ENCODE measurements at regions not wholly inside any gene's neighbourhood (a gene's known extent, or its start where the extent isn't known, plus 50 kb on each side); places are given as distances from the start of the nearest gene placed in this dataset.

DNA sequence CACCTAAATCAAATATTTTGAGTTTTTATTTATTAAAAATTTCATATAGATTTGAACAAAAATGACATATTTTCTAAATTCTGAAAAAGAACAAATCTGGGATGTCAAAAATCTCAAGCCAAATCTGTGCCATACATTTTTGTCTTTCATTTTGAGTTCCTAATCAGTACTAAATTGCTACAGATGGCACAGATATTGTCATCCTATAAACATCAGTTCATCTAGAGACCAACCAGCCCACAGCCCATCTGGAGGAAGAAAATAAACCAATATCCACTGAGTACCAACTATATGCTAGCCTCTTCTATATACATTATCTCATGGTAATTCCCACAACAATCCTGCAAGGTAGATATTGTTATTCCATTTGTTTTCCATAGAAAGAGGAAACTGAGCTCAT is 156.8 kb upstream of the ATP1B1 start:
- H3K4me1 Mint-ChIP-seq (ENCODE audit: insufficient read depth, unreplicated experiment), result no peaks in the 10 kb centered on the region
- TF ChIP-seq, protein P1, sequence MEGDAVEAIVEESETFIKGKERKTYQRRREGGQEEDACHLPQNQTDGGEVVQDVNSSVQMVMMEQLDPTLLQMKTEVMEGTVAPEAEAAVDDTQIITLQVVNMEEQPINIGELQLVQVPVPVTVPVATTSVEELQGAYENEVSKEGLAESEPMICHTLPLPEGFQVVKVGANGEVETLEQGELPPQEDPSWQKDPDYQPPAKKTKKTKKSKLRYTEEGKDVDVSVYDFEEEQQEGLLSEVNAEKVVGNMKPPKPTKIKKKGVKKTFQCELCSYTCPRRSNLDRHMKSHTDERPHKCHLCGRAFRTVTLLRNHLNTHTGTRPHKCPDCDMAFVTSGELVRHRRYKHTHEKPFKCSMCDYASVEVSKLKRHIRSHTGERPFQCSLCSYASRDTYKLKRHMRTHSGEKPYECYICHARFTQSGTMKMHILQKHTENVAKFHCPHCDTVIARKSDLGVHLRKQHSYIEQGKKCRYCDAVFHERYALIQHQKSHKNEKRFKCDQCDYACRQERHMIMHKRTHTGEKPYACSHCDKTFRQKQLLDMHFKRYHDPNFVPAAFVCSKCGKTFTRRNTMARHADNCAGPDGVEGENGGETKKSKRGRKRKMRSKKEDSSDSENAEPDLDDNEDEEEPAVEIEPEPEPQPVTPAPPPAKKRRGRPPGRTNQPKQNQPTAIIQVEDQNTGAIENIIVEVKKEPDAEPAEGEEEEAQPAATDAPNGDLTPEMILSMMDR (IDR thresholded peaks at IDR 0.05; ENCODE audit: unreplicated experiment), result no peak
- no peaks in the 10 kb centered on the region for H3K27me3 Mint-ChIP-seq (ENCODE audit: insufficient read depth, unreplicated experiment)
- CTCF ChIA-PET, result interaction anchor here (0.6 to 0.7 kb wide), 3 partner anchors 11 to 399 kb away, joined by 3 to 6 read pairs (median 4); no protein-coding TSS in a partner anchor
- no peaks in the 10 kb centered on the region for H3K36me3 Mint-ChIP-seq (ENCODE audit: insufficient read depth, unreplicated experiment)
- POLR2A ChIA-PET, result no interaction called here
- H3K4me3 Mint-ChIP-seq (ENCODE audit: unreplicated experiment), result no peak overlapping the region
- BruUV-seq (replicated peaks), result no TSS peak
- no peaks in the 10 kb centered on the region for H3K9me3 Mint-ChIP-seq (ENCODE audit: unreplicated experiment)
- intact Hi-C loops (cut with micrococcal nuclease), result no loop called here
- no peak overlapping the region for H3K27ac Mint-ChIP-seq (ENCODE audit: low read depth, unreplicated experiment)
- no peak for DNase-seq (ENCODE audit: unreplicated experiment)

DNA sequence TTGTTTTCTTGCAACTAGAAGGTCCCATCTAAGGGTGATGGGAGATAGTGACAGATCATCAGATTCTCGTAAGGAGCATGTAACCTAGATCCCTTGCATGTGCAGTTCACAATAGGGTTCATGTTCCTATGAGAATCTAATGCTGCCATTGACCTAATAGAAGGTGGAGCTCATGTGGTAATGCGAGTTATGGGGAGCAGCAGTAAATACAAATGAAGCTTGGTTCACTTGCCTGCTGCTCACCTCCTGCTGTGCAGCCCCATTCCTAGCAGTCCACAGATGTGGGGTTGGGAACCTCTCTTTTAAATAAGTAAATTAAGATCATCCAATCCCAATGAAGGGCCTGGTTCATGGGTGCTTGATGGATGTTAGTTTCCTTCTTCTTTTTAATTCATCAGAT is 148.7 kb upstream of the ATP1B1 start:
- ChIA-PET POLR2A (no interaction called here), CTCF (no interaction called here)
- Mint-ChIP-seq H3K27me3 (ENCODE audit: insufficient read depth, unreplicated experiment) (peaks cover 11% of the 10 kb centered on the region), H3K36me3 (ENCODE audit: insufficient read depth, unreplicated experiment) (no peaks in the 10 kb centered on the region), H3K4me1 (ENCODE audit: insufficient read depth, unreplicated experiment) (peaks cover 5% of the 10 kb centered on the region), H3K9me3 (ENCODE audit: unreplicated experiment) (no peaks in the 10 kb centered on the region), H3K4me3 (ENCODE audit: unreplicated experiment) (no peak overlapping the region), H3K27ac (ENCODE audit: low read depth, unreplicated experiment) (no peak overlapping the region)
- intact Hi-C loops (cut with micrococcal nuclease), result no loop called here
- no peak for DNase-seq (ENCODE audit: unreplicated experiment)
- no TSS peak for BruUV-seq (replicated peaks)
- TF ChIP-seq, protein P1 (IDR thresholded peaks at IDR 0.05; ENCODE audit: unreplicated experiment), result no peak

- Mint-ChIP-seq H3K27me3 (ENCODE audit: insufficient read depth, unreplicated experiment) (peaks cover 11% of the 10 kb centered on the region), H3K4me1 (ENCODE audit: insufficient read depth, unreplicated experiment) (peaks cover 5% of the 10 kb centered on the region), H3K36me3 (ENCODE audit: insufficient read depth, unreplicated experiment) (no peaks in the 10 kb centered on the region), H3K9me3 (ENCODE audit: unreplicated experiment) (no peaks in the 10 kb centered on the region), H3K4me3 (ENCODE audit: unreplicated experiment) (no peak overlapping the region), H3K27ac (ENCODE audit: low read depth, unreplicated experiment) (no peak overlapping the region)
- POLR2A ChIA-PET, result interaction anchor here (1.0 kb wide), 1 partner anchor 602 kb away, joined by 3 read pairs; no protein-coding TSS in a partner anchor
- no peak for DNase-seq (ENCODE audit: unreplicated experiment)
- intact Hi-C loops (cut with micrococcal nuclease), result no loop called here
- CTCF ChIA-PET, result interaction anchor here (0.5 to 0.7 kb wide), 2 partner anchors 246 to 636 kb away, joined by 3 read pairs; no protein-coding TSS in a partner anchor
- TF ChIP-seq, protein P1 (IDR thresholded peaks at IDR 0.05; ENCODE audit: unreplicated experiment), result no peak
- no TSS peak for BruUV-seq (replicated peaks)
Measured at GRCh38 chr1:168958562-168959289, 147.8 kb upstream of the ATP1B1 start.

DNA sequence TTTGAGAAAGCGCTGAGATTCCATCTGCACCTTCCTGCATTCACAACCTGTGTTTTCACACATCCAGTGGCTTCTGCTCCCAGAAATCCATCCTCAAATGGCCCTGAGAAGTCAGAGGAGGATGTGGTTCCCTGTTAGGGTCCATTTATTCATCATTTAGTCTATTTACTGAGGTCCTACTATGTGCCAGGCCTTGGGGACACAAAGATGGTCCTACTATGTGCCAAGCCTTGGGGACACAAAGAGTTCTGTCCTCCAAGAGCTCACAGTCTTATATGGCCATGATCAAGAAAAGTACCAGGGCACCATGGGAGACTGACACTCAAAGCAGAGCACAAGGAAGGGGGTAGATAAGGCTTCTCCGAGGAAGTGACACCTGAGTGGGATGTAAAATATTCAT is 147.1 kb upstream of the ATP1B1 start:
- TF ChIP-seq, protein P1 (IDR thresholded peaks at IDR 0.05; ENCODE audit: unreplicated experiment), result no peak
- BruUV-seq (replicated peaks), result no TSS peak
- H3K27me3 Mint-ChIP-seq (ENCODE audit: insufficient read depth, unreplicated experiment), result peaks cover 11% of the 10 kb centered on the region
- no peak overlapping the region for H3K27ac Mint-ChIP-seq (ENCODE audit: low read depth, unreplicated experiment)
- H3K9me3 Mint-ChIP-seq (ENCODE audit: unreplicated experiment), result no peaks in the 10 kb centered on the region
- intact Hi-C loops (cut with micrococcal nuclease), result no loop called here
- peaks cover 5% of the 10 kb centered on the region for H3K4me1 Mint-ChIP-seq (ENCODE audit: insufficient read depth, unreplicated experiment)
- no peak overlapping the region for H3K4me3 Mint-ChIP-seq (ENCODE audit: unreplicated experiment)
- POLR2A ChIA-PET, result interaction anchor here (1.0 to 1.2 kb wide), 3 partner anchors 17 to 603 kb away, joined by 3 to 6 read pairs (median 3); no protein-coding TSS in a partner anchor
- no peak for DNase-seq (ENCODE audit: unreplicated experiment)
- H3K36me3 Mint-ChIP-seq (ENCODE audit: insufficient read depth, unreplicated experiment), result no peaks in the 10 kb centered on the region
- CTCF ChIA-PET, result interaction anchor here (0.5 to 0.7 kb wide), 3 partner anchors 18 to 637 kb away, joined by 3 read pairs; no protein-coding TSS in a partner anchor
